H1 (cell line): ENCODE measurements at regions not wholly inside any gene's neighbourhood (a gene's known extent, or its start where the extent isn't known, plus 50 kb on each side); places are given as distances from the start of the nearest gene placed in this dataset.

Source experiments
- CTCF ChIA-PET: fragments of 300-600 bp; sonication (Branson Sonifier 250); formaldehyde crosslinking; loops from one replicate; lab custom pipeline; 2021; ENCODE audit not compliant: partially characterized antibody; lab: Charles Lee
- POLR2A ChIA-PET: fragments of 300-600 bp; sonication (Branson Sonifier 250); formaldehyde crosslinking; loops from one replicate; lab custom pipeline; 2021; ENCODE audit warnings: inconsistent platforms; ENCODE audit not compliant: partially characterized antibody; lab: Charles Lee
- DNase-seq, 2 experiments: peaks; one replicate each; pipeline versions ENCODE4 v3.0.0 to v3.0.0-alpha.2; 2010 to 2022; ENCODE audit warnings: low spot score in 2 of 2, low read depth in 1 of 2, mixed read lengths in 1 of 2
- FAIRE-seq: peaks from 2 replicates; lab custom pipeline; 2011; peaks lifted over from hg19 to GRCh38; lab: Jason Lieb, UNC
- H2AFZ ChIP-seq: 2 replicates; pipeline ENCODE4 v1.8.1; 2012; ENCODE audit warnings: low read length, inconsistent platforms
- H2AK5ac ChIP-seq: 2 replicates; pipeline ENCODE4 v1.6.1; 2013; ENCODE audit warnings: low read depth, low read length
- H2BK120ac ChIP-seq: replicated peaks from 2 replicates; pipeline ENCODE3; 2013; ENCODE audit warnings: low read depth, low read length, inconsistent platforms
- H2BK12ac ChIP-seq: 2 replicates; pipeline ENCODE4 v1.6.1; 2013; ENCODE audit warnings: low read depth, low read length
- H2BK15ac ChIP-seq: 2 replicates; pipeline ENCODE4 v1.6.1; 2013; ENCODE audit warnings: low read length
- H2BK20ac ChIP-seq: 2 replicates; pipeline ENCODE4 v1.6.1; 2013; ENCODE audit warnings: low read length
- H2BK5ac ChIP-seq: 2 replicates; pipeline ENCODE4 v1.6.1; 2013; ENCODE audit warnings: low read depth, low read length
- H3K14ac ChIP-seq: 2 replicates; pipeline ENCODE4 v1.6.1; 2013; ENCODE audit warnings: inconsistent platforms; ENCODE audit not compliant: insufficient read length
- H3K18ac ChIP-seq: 2 replicates; pipeline ENCODE4 v1.6.1; 2013; ENCODE audit warnings: low read length; ENCODE audit errors: extremely low read depth
- H3K23ac ChIP-seq: 2 replicates; pipeline ENCODE4 v1.6.1; 2013; ENCODE audit warnings: inconsistent platforms; ENCODE audit not compliant: insufficient read length
- H3K23me2 ChIP-seq: 2 replicates; pipeline ENCODE4 v1.6.1; 2013; ENCODE audit warnings: low read depth, low read length
- H3K27ac ChIP-seq: 2 replicates; pipeline ENCODE4 v1.6.1; 2011; ENCODE audit warnings: low read depth, low read length, inconsistent platforms
- H3K27me3 ChIP-seq, 4 experiments: replicated peaks in 1 of 4; 1 replicate in 1 of 4; 2 replicates in 3 of 4; pipeline versions ENCODE4 v1.6.1 to v1.8.1; 2011 to 2013; ENCODE audit warnings: low read length in 3 of 4, mild to moderate bottlenecking in 3 of 4, inconsistent platforms in 2 of 4, mixed read lengths in 2 of 4, moderate library complexity in 1 of 4; ENCODE audit not compliant: control insufficient read depth in 3 of 4, insufficient read depth in 3 of 4; ENCODE audit errors: extremely low read depth in 1 of 4
- H3K36me3 ChIP-seq, 4 experiments: 2 replicates each; pipeline versions ENCODE4 v1.6.1 to v1.8.1; 2011 to 2013; ENCODE audit warnings: mild to moderate bottlenecking in 4 of 4, low read length in 3 of 4, moderate library complexity in 2 of 4, control low read depth in 1 of 4, inconsistent platforms in 1 of 4; ENCODE audit not compliant: insufficient read depth in 4 of 4, control insufficient read depth in 2 of 4
- H3K4ac ChIP-seq: replicated peaks from 2 replicates; pipeline ENCODE3; 2013; ENCODE audit warnings: low read length, low read depth, mixed read lengths, inconsistent platforms; ENCODE audit not compliant: insufficient read length
- H3K4me1 ChIP-seq, 4 experiments: replicated peaks in 1 of 4; 1 replicate in 1 of 4; 2 replicates in 3 of 4; pipeline versions ENCODE4 v1.6.1 to v1.8.1; 2011 to 2013; ENCODE audit warnings: low read length in 3 of 4, inconsistent platforms in 2 of 4, mixed read lengths in 1 of 4; ENCODE audit not compliant: insufficient read depth in 4 of 4, control insufficient read depth in 3 of 4
- H3K4me2 ChIP-seq, 2 experiments: 2 replicates each; pipeline versions ENCODE4 v1.6.1 to v1.8.1; 2011 to 2013; ENCODE audit warnings: low read depth in 2 of 2, low read length in 2 of 2, control low read depth in 1 of 2, inconsistent platforms in 1 of 2, mild to moderate bottlenecking in 1 of 2; ENCODE audit not compliant: insufficient read depth in 1 of 2
- H3K4me3 ChIP-seq, 4 experiments: fragments of 200-600, 300-600 bp in 1 of 4; sonication (generic), shearing (Covaris generic), sonication (Bioruptor Twin) in 1 of 4; 2 replicates each; pipeline versions ENCODE4 v1.5.1 to v1.8.1; 2011 to 2016; ENCODE audit warnings: low read length in 4 of 4, low read depth in 3 of 4, control low read depth in 2 of 4, inconsistent platforms in 2 of 4, mild to moderate bottlenecking in 2 of 4, mixed read lengths in 1 of 4, moderate library complexity in 1 of 4; ENCODE audit not compliant: insufficient read depth in 2 of 4; ENCODE audit errors: extremely low read depth in 1 of 4
- H3K56ac ChIP-seq: replicated peaks from 2 replicates; pipeline ENCODE3; 2013; ENCODE audit warnings: low read depth, mild to moderate bottlenecking, mixed read lengths, low read length, inconsistent platforms; ENCODE audit not compliant: insufficient read length
- H3K79me1 ChIP-seq: 2 replicates; pipeline ENCODE4 v1.6.1; 2013; ENCODE audit warnings: low read depth, low read length, control low read depth
- H3K79me2 ChIP-seq, 2 experiments: 2 replicates each; pipeline versions ENCODE4 v1.6.1 to v1.8.1; 2012 to 2013; ENCODE audit warnings: low read length in 2 of 2, mild to moderate bottlenecking in 2 of 2, inconsistent platforms in 1 of 2; ENCODE audit not compliant: insufficient read depth in 2 of 2, control insufficient read depth in 1 of 2
- H3K9ac ChIP-seq, 4 experiments: replicated peaks in 1 of 4; 1 replicate in 1 of 4; 2 replicates in 3 of 4; pipeline versions ENCODE4 v1.6.1 to v1.8.1; 2011 to 2013; ENCODE audit warnings: low read depth in 3 of 4, low read length in 3 of 4, control low read depth in 2 of 4, mild to moderate bottlenecking in 2 of 4, moderate library complexity in 2 of 4, inconsistent platforms in 1 of 4; ENCODE audit errors: extremely low read depth in 1 of 4
- H3K9me3 ChIP-seq, 2 experiments: 2 replicates each; pipeline versions ENCODE4 v1.6.1 to v1.8.1; 2012 to 2013; ENCODE audit warnings: mild to moderate bottlenecking in 2 of 2, moderate library complexity in 2 of 2, control low read depth in 1 of 2, inconsistent platforms in 1 of 2, low read depth in 1 of 2, low read length in 1 of 2, mixed read lengths in 1 of 2; ENCODE audit not compliant: insufficient read depth in 2 of 2
- H4K20me1 ChIP-seq, 2 experiments: replicated peaks in 1 of 2; 2 replicates each; pipeline versions ENCODE3 to v1.8.1; 2011 to 2013; ENCODE audit warnings: inconsistent platforms in 2 of 2, low read length in 2 of 2, mild to moderate bottlenecking in 1 of 2; ENCODE audit not compliant: insufficient read depth in 2 of 2, control insufficient read depth in 1 of 2
- H4K5ac ChIP-seq: 2 replicates; pipeline ENCODE4 v1.6.1; 2013; ENCODE audit warnings: low read length, low read depth, mixed read lengths, inconsistent platforms; ENCODE audit not compliant: insufficient read length
- H4K8ac ChIP-seq: 2 replicates; pipeline ENCODE4 v1.8.0; 2013; ENCODE audit warnings: mild to moderate bottlenecking, moderate library complexity, low read length, inconsistent platforms; ENCODE audit not compliant: insufficient read depth; ENCODE audit errors: extremely low read depth
- H4K91ac ChIP-seq: replicated peaks from 2 replicates; pipeline ENCODE3; 2013; ENCODE audit warnings: low read length, mixed read lengths, inconsistent platforms; ENCODE audit not compliant: insufficient read length
- WGBS, 2 experiments: shearing (Covaris generic) in 1 of 2; methylation state at CpG; one replicate each; pipeline versions ENCODE4 v1.1.6 to v1.1.7; 2013 to 2015; ENCODE audit warnings: low lambda C conversion rate in 2 of 2, mixed read lengths in 2 of 2, inconsistent platforms in 1 of 2, low coverage in 1 of 2, missing lambda C conversion rate in 1 of 2; ENCODE audit not compliant: insufficient replicate concordance in 2 of 2, insufficient coverage in 1 of 2, insufficient read length in 1 of 2; ENCODE audit errors: extremely low coverage in 1 of 2, missing lambda C conversion rate in 1 of 2; 5-methylcytosine and 5-hydroxymethylcytosine counted together

GRCh38 chr6:163835439-163836171 is 421.1 kb downstream of the QKI start:
- 89% methylated on average over 13 of the region's 13 CpGs; no CpG with 5 or more reads in 1 of the 2 experiments for WGBS, 2 experiments
- Histone ChIP-seq H4K20me1 (no peaks in the 10 kb centered on the region), H3K9me3 (no peaks in the 10 kb centered on the region), H4K5ac (no peak overlapping the region), H2AK5ac (no peak overlapping the region), H3K4ac (no peak overlapping the region), H3K4me3 (no peak overlapping the region), H3K23me2 (no peaks in the 10 kb centered on the region), H2AFZ (no peak overlapping the region), H2BK15ac (no peak overlapping the region), H3K27me3 (no peaks in the 10 kb centered on the region), H2BK5ac (no peak overlapping the region), H3K4me2 (no peak overlapping the region), H3K79me2 (no peaks in the 10 kb centered on the region), H2BK120ac (no peak overlapping the region), H4K91ac (no peak overlapping the region), H3K27ac (no peak overlapping the region), H3K18ac (no peak overlapping the region), H2BK20ac (no peak overlapping the region), H2BK12ac (no peak overlapping the region), H3K79me1 (no peaks in the 10 kb centered on the region), H3K9ac (no peak overlapping the region), H4K8ac (no peak overlapping the region), H3K4me1 (peaks cover 0 to 6% (median 0%) of the 10 kb centered on the region in 4 experiments; a peak in 2 of 7 replicates), H3K36me3 (no peaks in the 10 kb centered on the region), H3K14ac (no peak overlapping the region), H3K56ac (no peak overlapping the region), H3K23ac (no peak overlapping the region)
- DNase-seq, result no peak
- CTCF ChIA-PET, result no interaction called here
- POLR2A ChIA-PET, result no interaction called here
- FAIRE-seq, result no peak
